SK-N-MC (cell line): ENCODE measurements at regions not wholly inside any gene's neighbourhood (a gene's known extent, or its start where the extent isn't known, plus 50 kb on each side); places are given as distances from the start of the nearest gene placed in this dataset.

Experiments
- EZH2 ChIP-seq: fragments of 200-600 bp; sonication (generic); IDR thresholded peaks from one replicate; pipeline ENCODE4 v1.6.1; 2017; ENCODE audit warnings: antibody characterized with exemption
- POLR2AphosphoS5 ChIP-seq: IDR thresholded peaks from 2 replicates; pipeline ENCODE4 v1.6.1; 2012; ENCODE audit warnings: mild to moderate bottlenecking, low read depth, low read length, borderline replicate concordance

- TF ChIP-seq POLR2AphosphoS5: no peak
- no peak for TF ChIP-seq EZH2
Measured at GRCh38 chr4:116752027-116752426, 333.3 kb downstream of the TRAM1L1 start.
